Right kidney (tissue), 1 donor: ENCODE measurements at regions not wholly inside any gene's neighbourhood (a gene's known extent, or its start where the extent isn't known, plus 50 kb on each side); places are given as distances from the start of the nearest gene placed in this dataset.

Experiments used
- DNase-seq: peaks from one replicate; pipeline ENCODE4 v3.0.0-alpha.2; 2016

DNA sequence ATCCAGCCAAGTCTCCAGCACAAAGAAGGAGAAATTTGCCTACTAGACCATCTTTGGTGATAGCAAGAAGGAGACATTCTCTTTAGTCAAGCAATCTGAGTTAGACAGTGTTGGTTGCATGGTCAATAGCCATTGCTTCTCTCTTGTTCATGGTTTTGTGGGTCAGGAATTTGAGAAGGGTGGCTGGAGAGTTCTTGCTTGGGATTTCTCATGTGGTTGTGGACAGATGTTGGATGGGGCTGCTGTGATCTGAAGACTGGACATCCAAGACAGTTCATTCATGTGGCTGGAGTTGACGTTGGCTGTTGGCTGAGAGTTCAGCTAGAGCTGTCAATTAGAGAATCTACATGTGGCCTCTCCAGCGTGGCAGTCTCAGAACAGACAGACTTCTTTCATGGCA, 322.3 kb upstream of the PRDM1 start:
- DNase-seq, result no peak

DNA sequence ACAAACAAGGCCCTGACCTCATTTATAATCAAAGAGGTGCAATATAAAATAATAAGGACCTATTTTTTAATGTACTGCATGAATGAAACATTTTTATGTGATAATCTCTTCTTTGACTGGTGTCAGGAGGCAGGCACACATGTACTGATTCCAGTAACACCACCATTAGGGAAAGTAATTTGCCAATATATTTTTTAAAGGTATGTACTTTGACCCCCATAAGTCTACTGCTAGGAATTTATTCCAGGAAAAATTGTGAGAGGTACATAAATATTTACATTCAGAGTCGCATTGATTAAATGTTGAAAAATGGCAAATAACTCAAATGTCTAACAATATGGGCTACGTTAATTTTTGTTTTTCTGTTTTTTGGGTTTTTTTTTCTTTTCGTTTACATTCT, 325.4 kb upstream of the PRDM1 start:
- no peak for DNase-seq

DNA sequence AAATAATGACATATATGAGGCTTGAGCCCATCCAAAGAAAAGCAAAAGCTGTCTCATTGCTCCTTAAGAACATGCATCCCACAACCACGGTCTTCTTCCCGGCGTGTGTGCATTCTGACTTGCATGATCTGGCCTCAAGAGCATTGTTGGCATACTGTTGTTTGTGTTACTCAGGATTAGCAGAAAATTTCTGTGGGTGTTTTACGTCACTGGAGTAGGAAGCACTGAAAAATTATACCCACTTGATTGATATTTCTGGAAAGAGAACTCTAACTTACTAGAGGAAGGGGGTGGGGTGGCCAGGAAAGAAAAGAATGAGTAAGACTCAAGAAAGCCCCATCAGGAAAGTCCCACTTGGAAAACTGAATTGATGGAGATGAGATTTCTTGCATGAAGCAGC, 326.2 kb upstream of the PRDM1 start:
- DNase-seq, result no peak

DNA sequence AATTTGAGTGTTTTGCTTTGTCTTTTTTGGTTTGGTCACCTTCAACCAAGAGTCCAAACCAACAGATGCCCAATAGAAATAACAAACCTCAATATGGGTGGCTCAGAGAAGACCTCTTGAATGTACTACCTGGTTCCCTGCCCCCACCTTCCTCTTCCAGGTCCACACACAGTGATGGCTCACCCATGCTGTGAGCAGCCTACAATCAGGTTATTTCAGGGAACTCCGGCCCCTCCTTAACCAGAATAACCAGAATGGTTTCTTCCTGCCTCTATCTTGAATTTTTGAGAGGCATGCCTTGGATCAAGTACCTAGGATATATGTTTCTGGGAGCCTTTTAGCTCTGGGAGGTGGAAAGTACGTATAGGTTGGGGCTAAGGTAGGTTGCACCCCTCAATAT, 327.1 kb upstream of the PRDM1 start:
- DNase-seq, result no peak

DNA sequence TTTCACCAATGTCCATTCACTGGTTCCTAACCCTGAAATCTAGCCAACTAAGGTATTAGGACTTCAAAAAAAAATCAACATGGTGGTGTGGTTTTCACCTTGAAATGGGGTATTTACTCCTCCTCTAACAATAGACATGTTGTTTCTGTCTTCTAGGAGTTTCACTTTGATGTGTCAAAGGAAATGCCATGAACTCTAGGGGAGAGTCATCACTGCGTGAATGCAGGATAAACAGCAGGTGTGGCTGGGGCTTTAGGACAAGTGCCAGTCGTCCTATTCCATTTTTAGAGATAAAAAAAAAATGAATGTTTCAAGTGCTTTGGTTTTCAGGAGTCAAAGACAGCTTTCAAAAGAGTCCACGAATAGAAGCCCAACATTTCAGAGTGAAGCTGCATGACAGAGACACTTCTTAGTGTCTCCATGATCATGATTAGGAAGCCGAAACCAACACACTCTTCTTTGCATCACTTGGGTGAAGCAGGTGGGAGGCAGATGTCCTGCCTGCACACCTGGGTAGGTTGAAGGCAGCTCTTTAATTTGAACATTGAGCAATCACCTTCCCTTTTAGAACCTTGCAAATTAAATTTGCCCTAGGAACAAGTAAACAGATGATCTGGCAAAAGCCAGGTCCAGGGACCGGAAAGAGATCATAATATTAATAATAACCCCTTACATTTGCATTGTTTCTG, 328.5 kb upstream of the PRDM1 start:
- DNase-seq, result no peak

DNA sequence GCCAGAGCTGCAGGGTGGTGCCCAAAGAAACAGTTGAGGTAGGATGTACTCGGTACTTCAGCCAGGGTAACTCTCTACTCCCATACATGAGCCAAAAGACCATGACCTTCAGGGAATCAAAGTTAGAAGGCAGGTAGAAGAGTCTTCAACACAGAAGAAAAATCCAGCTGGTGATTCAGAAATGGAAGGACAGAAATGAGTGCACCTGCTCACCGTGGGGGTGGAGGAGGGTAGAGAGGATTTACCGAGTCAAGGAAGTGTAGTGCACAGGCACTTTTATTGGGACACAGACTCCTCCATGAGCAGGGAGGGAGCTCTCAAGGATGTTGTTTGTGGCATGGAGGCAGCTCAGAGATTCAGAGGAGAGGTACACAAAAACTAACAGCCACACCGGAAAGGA, 330.3 kb upstream of the PRDM1 start:
- no peak for DNase-seq

DNA sequence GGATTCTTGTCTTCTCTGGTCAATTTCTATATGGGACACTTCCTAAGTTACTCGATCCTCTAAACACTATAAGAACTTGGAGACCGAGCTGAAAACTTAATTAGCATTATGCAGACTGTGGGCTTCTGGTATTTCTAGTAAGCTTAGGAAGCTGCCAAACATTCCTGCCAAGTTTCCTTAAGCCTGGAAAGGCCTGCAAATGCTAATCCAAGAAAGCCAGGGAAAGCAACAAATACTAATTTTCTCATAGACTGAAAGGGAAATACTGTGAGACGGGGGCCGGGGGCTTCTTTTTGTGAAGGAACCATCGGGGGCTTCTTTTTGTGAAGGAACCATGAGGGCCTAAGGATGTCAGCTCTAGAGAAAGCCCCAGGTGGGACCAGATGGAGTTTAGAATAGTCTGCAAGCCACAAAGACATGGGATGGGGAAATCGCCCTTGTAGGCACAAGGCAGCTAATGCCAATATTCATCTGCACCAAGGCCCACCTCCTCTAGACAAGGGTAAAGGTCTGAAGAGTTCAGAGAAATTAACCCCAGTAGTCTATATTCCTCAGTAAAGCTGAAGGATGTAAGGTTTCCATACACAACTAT, 332.4 kb upstream of the PRDM1 start:
- no peak for DNase-seq

DNA sequence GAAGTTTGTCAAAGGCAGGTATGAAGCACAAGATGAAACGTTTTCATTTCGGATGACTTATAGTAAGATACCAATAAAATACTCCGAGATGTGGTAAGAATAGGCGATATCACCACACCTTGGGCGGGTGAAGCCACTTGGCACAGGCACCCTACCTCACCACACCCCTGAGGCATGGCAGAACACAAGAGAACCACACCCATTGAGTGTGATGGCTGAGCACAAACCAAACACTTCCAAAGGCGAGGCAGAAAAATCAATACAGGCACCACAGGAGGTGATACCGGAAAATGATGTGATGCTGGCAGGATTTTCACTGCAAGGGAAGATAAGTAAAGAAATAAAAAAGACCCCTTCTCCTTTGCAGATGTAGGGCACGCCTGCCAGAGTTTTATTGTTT, 332.9 kb upstream of the PRDM1 start:
- no peak for DNase-seq

DNA sequence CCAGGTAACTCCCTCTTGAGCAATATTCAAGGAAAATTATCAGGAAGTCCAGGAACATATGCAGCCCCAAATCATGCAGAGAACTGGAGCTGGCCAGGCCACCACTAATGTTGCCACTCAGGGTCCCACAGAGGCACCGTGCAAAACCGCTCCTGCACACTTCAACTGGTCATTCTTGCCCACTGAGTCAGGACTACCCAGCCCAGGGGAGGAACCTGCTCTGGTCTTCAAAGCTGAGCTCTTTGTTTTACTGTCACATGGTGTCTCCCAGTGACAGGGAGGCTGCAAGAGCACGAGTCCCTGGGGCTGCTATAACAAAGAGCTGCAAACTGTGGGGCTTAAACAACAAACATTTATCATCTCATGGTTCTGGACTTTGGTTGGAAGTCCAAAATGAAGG, 336.0 kb upstream of the PRDM1 start:
- no peak for DNase-seq

DNA sequence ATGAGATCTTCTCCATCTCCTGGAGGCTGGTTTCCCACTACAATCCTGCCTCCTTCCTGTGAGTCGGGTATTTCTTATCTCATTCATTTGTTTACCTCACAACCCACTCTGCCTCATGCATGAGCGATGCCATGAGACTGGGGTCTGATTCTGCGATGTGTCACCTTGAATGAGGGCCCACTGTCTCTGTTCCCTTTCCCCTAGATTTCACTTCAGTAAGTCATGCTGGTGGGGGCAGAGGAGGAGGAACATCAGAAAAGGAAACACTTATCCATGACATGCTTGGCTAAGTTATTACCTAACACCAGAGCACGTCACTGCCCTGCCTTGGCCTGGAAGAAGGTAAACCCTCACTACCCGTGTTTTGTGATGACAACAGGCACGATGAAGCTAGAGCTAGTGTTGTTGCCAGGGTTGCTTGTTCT, 337.4 kb upstream of the PRDM1 start:
- no peak for DNase-seq

DNA sequence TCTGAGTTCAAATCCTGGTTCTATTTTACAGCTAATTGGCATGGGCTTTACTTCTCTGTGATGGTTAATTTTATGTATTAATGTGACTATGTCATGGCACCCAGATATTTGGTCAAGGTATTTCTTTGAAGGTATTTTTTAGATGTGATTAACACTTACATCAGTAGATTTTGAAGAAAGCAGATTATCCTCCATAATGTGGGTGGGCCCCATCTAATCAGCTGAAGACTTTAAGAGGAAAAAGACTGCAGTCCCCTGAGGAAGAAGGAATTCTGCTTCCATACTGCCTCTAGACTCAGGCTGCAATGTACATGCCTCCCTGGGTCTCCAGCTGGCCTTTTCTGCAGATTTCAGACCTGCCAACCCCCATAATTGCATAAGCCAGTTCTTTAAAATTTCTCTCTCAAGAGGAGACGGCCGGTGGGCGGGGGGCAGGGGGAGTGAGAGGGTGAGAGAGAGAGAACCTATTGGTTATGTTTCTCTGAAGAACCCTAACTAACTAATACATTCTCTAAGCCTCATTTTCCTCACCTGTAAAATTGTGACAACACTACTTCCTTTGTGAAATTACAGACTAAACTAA, 338.2 kb upstream of the PRDM1 start:
- DNase-seq, result no peak

DNA sequence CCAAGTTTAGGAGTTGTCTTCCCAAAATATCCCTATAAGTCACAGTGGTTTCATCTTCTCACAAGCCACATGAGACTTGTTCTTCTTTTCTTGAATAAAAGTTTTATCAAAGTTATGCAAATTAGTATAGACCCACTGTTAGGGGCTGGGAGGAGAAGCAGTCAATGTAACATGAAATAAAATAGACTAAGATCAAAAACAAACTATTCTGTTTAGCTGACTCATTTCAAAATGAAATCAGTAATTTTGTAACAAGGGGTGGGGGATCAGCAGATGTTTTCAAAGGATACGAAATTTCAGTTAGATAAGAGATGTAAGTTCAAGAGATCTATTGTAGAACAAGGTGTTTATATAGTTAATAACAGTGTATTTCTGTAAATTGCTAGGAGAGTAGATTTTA, 339.6 kb upstream of the PRDM1 start:
- no peak for DNase-seq

DNA sequence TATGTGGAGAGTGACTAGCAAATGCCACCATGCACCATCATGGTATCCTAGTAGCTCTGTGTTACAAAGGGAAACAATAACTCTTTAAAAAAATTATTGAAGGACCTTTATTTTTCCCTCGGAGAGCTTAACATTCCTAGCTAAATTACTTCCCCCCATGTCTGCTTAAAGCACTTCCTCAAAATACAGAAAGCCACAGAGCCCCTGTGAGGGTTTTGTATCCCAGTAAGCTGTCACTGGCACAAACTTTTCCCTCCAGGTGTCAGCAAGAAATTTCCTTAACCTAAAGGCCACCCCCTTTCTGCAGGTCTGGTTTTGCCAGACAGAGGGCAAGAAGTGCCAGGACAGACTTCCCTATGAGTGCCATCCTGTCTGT, 340.0 kb upstream of the PRDM1 start:
- no peak for DNase-seq

DNA sequence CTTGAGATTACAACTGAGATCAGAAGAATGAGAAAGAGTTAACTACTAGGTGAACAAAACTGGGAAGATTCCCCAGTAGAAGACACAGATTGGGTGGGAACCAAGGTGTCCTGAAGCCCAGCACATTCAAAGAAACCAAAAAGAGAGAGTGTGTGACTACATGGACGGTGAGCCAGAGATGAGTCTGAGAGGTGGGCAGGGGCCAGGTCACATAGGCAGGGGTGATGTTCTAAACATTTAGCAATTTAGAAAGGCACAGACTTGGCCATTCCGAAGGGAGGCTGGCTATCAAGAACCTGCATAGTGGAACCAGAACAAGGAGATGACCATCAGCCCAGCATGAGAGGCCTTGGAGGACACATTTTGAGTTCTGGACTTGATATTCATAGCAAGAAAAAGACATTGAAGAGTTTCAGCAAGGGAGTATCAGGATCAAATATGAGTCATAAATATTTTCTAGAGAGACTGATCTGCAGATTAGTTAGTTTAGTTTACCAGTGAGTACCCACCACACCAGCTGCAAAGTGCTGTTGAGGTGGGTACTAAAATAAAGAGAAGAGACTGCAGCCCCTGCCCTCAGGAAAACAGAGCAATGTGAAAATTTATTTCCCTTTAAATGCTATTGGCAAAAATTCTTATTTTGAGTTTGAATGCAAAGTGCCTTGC, 340.5 kb upstream of the PRDM1 start:
- no peak for DNase-seq

DNA sequence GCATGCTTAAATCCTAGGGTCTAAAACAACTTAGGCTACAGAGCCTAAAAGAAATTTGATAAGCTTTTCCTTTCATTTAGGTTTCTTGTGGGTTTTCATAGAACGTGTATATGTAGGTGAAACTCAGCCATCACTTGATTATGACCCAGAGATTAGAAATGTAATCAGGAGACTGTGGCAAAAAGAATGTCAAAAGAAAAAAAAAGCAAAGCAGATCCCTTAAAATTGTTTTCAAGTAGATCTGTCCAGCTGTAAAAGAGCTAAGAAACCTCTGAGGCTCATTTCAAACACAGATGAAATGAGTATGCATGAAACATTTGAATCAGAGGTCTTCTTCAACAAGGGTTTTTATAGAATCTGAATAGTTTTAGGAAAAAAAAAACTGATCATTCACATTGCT, 341.3 kb upstream of the PRDM1 start:
- DNase-seq, result no peak

DNA sequence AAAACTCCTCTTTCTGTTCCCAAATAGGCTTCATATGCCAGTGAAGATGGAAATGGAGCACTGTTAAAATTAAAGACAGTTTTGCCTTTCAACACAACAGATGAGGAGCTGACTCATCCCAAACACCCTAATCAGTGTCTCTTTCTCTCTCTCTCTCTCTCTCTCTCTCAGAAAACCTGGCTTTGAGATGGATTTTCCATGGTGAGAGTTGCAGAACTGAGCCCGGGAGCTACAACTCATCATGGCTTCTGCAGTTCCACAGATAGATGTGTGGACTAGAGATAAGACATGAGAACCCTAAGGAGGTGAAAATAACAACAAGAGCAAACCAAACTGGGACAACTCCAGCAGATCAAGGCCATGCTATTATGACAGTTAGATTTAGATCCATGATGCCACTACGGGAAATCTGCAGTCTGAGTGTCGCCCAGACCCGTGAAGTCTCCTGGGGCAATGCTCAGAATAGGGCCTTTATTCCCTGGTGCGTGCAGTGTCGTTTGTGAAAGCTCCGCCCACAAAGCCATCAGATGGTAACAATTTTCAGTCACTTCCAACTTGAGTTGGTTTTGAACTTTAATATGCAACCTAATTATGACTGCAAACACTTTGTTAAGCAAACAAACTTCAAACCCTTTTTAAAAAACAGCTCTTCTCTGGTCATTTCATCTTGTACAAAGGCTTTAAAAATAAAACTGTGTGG, 338.2 kb upstream of the PREP start:
- DNase-seq, result no peak

DNA sequence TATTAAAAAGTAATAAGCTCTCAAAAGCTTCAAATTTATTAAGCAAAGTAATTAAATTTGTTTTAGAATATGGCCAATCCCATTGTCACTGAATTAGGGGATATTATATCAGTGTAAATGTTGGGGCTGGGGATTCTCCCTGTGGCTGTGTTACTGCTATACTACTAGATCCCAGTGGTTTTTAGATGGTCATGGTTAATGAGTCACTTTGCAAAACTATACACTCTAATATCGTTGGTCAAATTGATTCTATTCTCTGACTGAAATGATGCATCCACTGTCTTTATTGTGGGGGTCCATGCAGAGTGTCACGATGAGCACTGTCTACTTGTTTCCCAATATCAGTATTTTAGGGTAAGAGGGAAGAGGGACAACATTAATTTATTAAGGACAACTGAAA, 336.9 kb upstream of the PREP start:
- DNase-seq, result no peak

DNA sequence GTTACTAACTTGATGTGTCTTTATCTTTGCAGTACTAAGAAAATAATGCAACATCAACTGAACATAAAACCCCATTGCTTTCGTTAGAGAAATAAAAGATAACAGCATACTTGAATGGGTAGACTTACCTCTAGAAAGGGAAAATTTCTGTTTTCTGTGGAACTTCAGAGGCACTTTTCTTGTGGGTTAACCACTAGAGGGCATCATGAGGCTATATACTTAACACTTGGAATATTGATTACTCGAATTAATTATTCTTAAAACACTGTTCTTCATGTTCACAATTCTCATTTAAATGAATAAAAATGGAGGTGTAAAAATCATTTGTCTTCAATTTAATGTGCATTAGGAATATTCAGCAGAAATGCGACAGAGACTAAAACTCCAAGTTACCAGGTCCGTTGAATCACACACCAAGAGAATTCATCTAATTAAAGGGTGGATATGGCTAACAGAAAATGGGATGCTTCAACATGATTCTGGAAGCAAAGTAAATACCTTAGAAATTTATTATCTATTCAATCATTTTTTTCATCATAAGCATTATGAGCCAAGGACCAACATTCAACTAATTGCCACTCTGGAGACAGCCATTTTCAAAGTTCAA, 330.8 kb upstream of the PREP start:
- no peak for DNase-seq

DNA sequence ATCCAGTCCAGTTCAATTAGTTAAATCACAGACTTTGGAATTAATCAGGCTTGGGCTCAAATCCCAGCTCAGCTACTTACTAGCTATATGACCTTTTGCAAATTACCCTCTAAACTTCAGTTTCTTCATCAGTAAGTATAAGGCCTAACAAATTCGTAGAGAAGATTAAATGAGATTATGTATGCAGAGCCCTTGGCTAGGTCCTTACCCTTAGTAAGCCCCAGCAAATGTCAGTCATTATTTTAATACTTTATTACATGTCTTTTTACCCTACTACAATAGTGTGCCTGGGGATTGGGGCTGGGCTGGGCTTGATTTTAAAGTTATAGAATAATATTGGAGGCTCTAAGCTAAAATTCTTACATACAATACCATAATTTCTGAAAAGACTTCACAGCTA, 326.1 kb upstream of the PREP start:
- no peak for DNase-seq

DNA sequence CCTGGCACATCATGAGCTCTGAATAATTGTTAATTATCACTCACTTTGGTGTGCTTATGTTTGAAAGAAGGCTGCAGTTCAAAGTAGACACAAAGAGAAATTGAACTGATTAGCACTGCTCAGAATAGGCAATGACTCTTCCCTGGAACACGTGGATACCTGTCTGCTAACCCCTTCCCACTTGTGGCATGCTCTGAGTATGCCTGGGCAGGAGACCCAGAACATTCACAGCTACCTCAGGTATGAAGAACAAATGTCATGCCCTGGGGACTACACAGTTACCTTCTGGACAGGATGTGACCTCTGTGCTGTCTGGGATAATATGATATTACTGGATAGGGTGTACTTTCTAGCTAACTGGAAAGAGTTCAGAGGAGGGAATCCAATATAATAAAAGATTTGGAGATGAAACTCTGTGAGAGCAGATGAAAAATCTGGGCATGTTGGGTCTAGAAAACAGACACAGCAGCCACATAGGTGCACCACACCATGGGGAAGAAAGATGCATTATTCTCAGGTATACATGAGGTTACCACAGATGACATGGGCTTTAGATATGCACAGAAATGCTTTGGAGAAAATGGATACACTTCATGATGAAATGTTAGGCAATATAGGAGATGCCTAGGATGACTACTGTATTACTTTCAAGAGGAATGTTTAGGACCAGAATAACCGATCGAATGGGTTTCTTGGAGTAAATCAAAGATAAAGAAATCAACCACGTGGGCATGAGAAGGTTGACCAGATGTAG, 324.2 kb upstream of the PREP start:
- DNase-seq, result no peak

DNA sequence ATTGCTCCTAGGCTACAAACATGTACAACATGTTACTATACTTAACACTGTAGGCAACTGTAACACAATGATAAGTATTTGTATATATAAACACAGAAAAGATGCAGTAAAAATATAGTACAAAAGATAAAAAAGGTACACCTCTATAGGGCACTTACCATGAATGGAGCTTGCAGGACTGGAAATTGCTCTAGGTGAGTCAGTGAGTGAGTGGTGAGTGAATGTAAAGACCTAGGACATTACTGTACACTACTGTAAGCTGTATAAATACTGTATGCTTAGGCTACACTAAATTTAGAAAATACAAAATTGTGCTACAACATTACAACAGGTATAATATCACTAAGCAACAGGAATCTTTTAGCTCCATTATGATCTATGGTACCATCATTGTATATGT, 312.0 kb upstream of the PREP start:
- DNase-seq, result no peak
